Chondrocyte (in vitro differentiated cells): ENCODE measurements at regions not wholly inside any gene's neighbourhood (a gene's known extent, or its start where the extent isn't known, plus 50 kb on each side); places are given as distances from the start of the nearest gene placed in this dataset.

Source experiments
- DNase-seq: peaks from one replicate; pipeline ENCODE4 v3.0.0; 2021; ENCODE audit warnings: mixed read lengths, low spot score
- H3K27ac Mint-ChIP-seq: one replicate; pipeline ENCODE4 v1.8.0; 2021; ENCODE audit warnings: mild to moderate bottlenecking, moderate library complexity, mixed read lengths; ENCODE audit not compliant: unreplicated experiment
- H3K27me3 Mint-ChIP-seq: 2 replicates; pipeline ENCODE4 v1.8.0; 2021; ENCODE audit warnings: low read depth, mixed read lengths
- H3K36me3 Mint-ChIP-seq: 2 replicates; pipeline ENCODE4 v1.8.0; 2021; ENCODE audit warnings: low read depth, mixed read lengths
- H3K4me1 Mint-ChIP-seq: 2 replicates; pipeline ENCODE4 v1.8.0; 2021; ENCODE audit warnings: low read depth, mild to moderate bottlenecking, mixed read lengths
- H3K4me3 Mint-ChIP-seq: one replicate; pipeline ENCODE4 v1.8.0; 2021; ENCODE audit warnings: mild to moderate bottlenecking, moderate library complexity, mixed read lengths; ENCODE audit not compliant: unreplicated experiment
- H3K9me3 Mint-ChIP-seq: 2 replicates; pipeline ENCODE4 v1.8.0; 2021; ENCODE audit warnings: low read depth, mixed read lengths
- TF ChIP-seq, protein P1 (sequence below): fragments of 200-600 bp; sonication (generic); IDR thresholded peaks from 2 replicates; pipeline ENCODE4 v1.5.0; 2021; ENCODE audit warnings: antibody characterized with exemption, mild to moderate bottlenecking, moderate library complexity

DNA sequence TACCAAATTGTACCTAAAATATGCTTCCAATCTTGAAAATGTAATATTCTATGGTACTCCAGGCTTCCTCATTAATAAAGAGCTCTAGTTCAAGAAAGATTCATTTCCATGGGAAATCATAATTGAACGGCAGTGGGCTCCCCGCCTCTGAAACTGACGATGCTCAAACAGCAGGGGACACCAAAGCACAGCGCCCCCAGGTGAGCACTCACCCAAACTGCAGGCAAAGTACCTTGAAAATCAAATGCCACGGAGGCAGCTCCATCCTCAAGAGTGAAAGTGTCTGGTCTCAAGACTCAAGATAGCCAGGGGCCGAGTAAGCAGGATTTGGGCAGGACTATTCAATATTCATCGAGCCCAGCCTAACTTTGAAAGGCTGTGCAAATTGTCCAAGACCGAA, 217.4 kb upstream of the TNRC6C start:
- Mint-ChIP-seq H3K4me1 (peaks cover 15% of the 10 kb centered on the region), H3K27me3 (peaks cover 7% of the 10 kb centered on the region), H3K9me3 (peaks cover 9% of the 10 kb centered on the region), H3K4me3 (no peak overlapping the region), H3K27ac (no peak overlapping the region), H3K36me3 (peaks cover 7% of the 10 kb centered on the region)
- DNase-seq: no peak
- TF ChIP-seq, protein P1, sequence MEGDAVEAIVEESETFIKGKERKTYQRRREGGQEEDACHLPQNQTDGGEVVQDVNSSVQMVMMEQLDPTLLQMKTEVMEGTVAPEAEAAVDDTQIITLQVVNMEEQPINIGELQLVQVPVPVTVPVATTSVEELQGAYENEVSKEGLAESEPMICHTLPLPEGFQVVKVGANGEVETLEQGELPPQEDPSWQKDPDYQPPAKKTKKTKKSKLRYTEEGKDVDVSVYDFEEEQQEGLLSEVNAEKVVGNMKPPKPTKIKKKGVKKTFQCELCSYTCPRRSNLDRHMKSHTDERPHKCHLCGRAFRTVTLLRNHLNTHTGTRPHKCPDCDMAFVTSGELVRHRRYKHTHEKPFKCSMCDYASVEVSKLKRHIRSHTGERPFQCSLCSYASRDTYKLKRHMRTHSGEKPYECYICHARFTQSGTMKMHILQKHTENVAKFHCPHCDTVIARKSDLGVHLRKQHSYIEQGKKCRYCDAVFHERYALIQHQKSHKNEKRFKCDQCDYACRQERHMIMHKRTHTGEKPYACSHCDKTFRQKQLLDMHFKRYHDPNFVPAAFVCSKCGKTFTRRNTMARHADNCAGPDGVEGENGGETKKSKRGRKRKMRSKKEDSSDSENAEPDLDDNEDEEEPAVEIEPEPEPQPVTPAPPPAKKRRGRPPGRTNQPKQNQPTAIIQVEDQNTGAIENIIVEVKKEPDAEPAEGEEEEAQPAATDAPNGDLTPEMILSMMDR: peak; percentile 71

- no peak for DNase-seq
- Mint-ChIP-seq H3K36me3 (peaks cover 7% of the 10 kb centered on the region), H3K4me3 (no peak overlapping the region), H3K27ac (no peak overlapping the region), H3K27me3 (peaks cover 7% of the 10 kb centered on the region), H3K4me1 (peaks cover 12% of the 10 kb centered on the region), H3K9me3 (peaks cover 9% of the 10 kb centered on the region)
- TF ChIP-seq, protein P1: no peak
Observed at GRCh38 chr17:77742579-77742978, 215.9 kb upstream of the TNRC6C start.

GRCh38 chr17:77744066-77744988, 214.2 kb upstream of the TNRC6C start:
- TF ChIP-seq, protein P1: no peak
- Mint-ChIP-seq H3K27ac (no peak overlapping the region), H3K36me3 (peaks cover 7% of the 10 kb centered on the region), H3K27me3 (peaks cover 14% of the 10 kb centered on the region), H3K9me3 (peaks cover 9% of the 10 kb centered on the region), H3K4me1 (peaks cover under 1% of the 10 kb centered on the region), H3K4me3 (no peak overlapping the region)
- no peak for DNase-seq

DNA sequence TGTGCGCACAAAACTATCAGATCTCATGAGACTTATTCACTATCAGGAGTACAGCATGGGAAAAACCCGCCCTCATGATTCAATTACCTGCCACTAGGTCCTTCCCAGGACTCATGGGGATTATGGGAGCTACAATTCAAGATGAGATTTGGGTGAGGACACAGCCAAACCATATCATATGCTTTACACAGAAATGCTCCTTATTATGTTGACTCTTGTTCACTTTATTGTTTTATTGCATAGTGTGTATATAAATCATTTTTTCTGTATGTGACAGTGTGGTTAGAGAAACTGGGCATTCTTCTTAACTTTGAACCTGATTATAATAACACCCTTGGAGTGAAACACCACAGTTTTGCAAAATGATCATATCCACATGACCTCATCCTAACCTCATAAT, 212.8 kb upstream of the TNRC6C start:
- no peak overlapping the region for H3K4me3 Mint-ChIP-seq
- H3K36me3 Mint-ChIP-seq: peaks cover 7% of the 10 kb centered on the region
- H3K9me3 Mint-ChIP-seq: peaks cover 6% of the 10 kb centered on the region
- H3K4me1 Mint-ChIP-seq: no peaks in the 10 kb centered on the region
- peaks cover 16% of the 10 kb centered on the region for H3K27me3 Mint-ChIP-seq
- DNase-seq: no peak
- TF ChIP-seq, protein P1: no peak
- H3K27ac Mint-ChIP-seq: no peak overlapping the region

DNA sequence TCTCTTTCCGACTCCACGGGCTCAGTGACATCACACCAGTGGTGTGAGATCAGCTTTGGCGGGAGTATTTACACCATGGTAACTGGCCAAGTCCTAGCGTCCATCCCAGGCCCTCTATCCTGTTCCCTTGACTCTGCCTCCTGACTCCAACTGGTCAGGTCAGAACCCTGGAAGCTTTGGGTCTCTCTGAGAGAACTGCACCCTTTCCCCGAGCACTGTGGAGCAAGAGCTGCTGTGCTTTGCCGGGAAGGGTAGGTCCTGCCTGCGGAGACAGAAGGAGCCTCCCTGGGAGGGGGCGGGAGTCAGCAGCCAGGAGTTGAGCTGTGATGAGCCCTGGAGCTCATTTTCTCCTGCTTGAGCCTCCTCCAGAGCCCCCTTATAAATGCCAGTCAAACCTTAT, 212.1 kb upstream of the TNRC6C start:
- no peak for DNase-seq
- Mint-ChIP-seq H3K27me3 (peaks cover 18% of the 10 kb centered on the region), H3K9me3 (peaks cover 6% of the 10 kb centered on the region), H3K36me3 (peaks cover 7% of the 10 kb centered on the region), H3K4me1 (no peaks in the 10 kb centered on the region), H3K4me3 (no peak overlapping the region), H3K27ac (no peak overlapping the region)
- TF ChIP-seq, protein P1: no peak
